ENCODE measurements at regions not wholly inside any gene's neighbourhood (a gene's known extent, or its start where the extent isn't known, plus 50 kb on each side); places are given as distances from the start of the nearest gene placed in this dataset.
"Not testable (repeated sequence)": the region's sequence is repeated elsewhere in the genome, so short reads cannot be mapped to it uniquely, and the experiment has no call there.

DNA sequence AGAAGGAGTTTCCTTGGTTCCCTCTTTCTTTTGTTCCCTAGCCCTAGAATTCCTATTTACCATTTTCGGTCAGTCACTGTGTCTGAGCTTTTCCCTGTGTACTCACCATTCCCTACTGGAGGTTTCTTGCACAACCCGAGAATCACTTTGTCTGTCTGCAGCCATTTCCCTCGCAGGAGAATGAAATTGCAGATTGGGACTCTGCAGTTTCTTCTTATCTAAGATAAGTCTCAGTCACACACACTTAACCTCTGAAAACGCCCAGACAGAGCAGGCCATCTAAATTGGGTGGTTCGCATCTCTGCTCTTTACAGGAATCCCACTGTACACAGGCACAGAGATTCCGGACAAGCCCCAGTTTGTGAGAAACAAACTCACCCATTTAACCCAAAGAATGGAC lies 58.6 kb upstream of the CNTNAP2 start:
- Mint-ChIP-seq H3K4me3 (ENCODE audit: unreplicated experiment) (no peak overlapping the region), H3K4me1 (ENCODE audit: unreplicated experiment) (no peaks in the 10 kb centered on the region), H3K27ac (ENCODE audit: unreplicated experiment) (no peak overlapping the region), H3K9me3 (ENCODE audit: unreplicated experiment) (peaks cover 39% of the 10 kb centered on the region), H3K36me3 (ENCODE audit: unreplicated experiment) (no peaks in the 10 kb centered on the region), H3K27me3 (ENCODE audit: unreplicated experiment) (no peaks in the 10 kb centered on the region)
- no peak for TF ChIP-seq CTCF (IDR thresholded peaks at IDR 0.05)
- no peak for DNase-seq (ENCODE audit: extremely low spot score, unreplicated experiment)

DNA sequence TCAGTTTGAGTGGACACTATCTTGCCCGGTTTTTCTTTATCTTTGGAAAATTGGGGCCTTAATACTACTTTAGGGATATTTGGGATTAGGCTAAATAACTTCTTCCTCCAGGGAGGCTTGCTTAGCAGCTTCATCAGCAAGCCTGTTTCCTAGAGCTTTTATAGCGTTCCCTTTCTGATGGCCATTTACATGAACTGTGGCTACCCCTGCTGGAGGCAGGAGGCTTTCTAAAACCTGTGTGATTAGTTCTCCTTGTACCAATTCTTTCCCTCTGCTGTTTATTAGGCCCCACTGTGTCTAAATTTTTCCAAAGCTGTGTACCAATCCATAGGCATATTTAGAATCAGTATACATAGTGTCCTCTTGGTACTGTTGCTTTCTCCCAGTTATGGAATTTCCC lies 61.7 kb upstream of the CNTNAP2 start:
- TF ChIP-seq CTCF (IDR thresholded peaks at IDR 0.05), result no peak
- Mint-ChIP-seq H3K27me3 (ENCODE audit: unreplicated experiment) (no peaks in the 10 kb centered on the region), H3K36me3 (ENCODE audit: unreplicated experiment) (no peaks in the 10 kb centered on the region), H3K27ac (ENCODE audit: unreplicated experiment) (no peak overlapping the region), H3K4me1 (ENCODE audit: unreplicated experiment) (no peaks in the 10 kb centered on the region), H3K4me3 (ENCODE audit: unreplicated experiment) (no peak overlapping the region), H3K9me3 (ENCODE audit: unreplicated experiment) (peaks cover 40% of the 10 kb centered on the region)
- DNase-seq (ENCODE audit: extremely low spot score, unreplicated experiment), result no peak

DNA sequence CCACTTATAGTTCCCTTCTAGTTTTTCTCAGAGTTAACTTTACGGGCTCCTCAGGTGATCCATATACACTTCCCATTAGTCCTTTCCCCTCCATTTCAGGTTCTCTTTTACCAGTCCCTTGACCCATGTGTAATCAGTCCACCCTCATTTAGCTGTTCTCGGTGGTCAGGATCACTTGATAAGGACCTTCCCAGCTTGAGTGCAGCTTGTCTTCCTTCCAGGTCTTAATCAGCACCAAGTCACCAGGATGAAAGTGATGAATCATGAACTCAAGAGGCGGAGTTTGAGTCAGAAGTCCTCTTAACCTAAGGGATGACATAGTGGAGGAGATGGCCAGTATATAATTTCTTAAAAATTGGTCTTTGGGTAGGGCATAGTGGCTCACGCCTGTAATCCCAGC lies 63.1 kb upstream of the CNTNAP2 start:
- no peak for TF ChIP-seq CTCF (IDR thresholded peaks at IDR 0.05)
- no peaks in the 10 kb centered on the region for H3K36me3 Mint-ChIP-seq (ENCODE audit: unreplicated experiment)
- H3K9me3 Mint-ChIP-seq (ENCODE audit: unreplicated experiment), result peaks cover 44% of the 10 kb centered on the region
- no peak for DNase-seq (ENCODE audit: extremely low spot score, unreplicated experiment)
- H3K4me1 Mint-ChIP-seq (ENCODE audit: unreplicated experiment), result no peaks in the 10 kb centered on the region
- no peaks in the 10 kb centered on the region for H3K27me3 Mint-ChIP-seq (ENCODE audit: unreplicated experiment)
- H3K4me3 Mint-ChIP-seq (ENCODE audit: unreplicated experiment), result no peak overlapping the region
- no peak overlapping the region for H3K27ac Mint-ChIP-seq (ENCODE audit: unreplicated experiment)

GRCh38 chr7:146043310-146043709 lies 73.3 kb upstream of the CNTNAP2 start:
- H3K4me1 Mint-ChIP-seq (ENCODE audit: unreplicated experiment); H3K27me3 Mint-ChIP-seq (ENCODE audit: unreplicated experiment); H3K4me3 Mint-ChIP-seq (ENCODE audit: unreplicated experiment); H3K36me3 Mint-ChIP-seq (ENCODE audit: unreplicated experiment); DNase-seq (ENCODE audit: extremely low spot score, unreplicated experiment); H3K27ac Mint-ChIP-seq (ENCODE audit: unreplicated experiment): not testable (repeated sequence)
- H3K9me3 Mint-ChIP-seq (ENCODE audit: unreplicated experiment), result peaks cover 15% of the 10 kb centered on the region

DNA sequence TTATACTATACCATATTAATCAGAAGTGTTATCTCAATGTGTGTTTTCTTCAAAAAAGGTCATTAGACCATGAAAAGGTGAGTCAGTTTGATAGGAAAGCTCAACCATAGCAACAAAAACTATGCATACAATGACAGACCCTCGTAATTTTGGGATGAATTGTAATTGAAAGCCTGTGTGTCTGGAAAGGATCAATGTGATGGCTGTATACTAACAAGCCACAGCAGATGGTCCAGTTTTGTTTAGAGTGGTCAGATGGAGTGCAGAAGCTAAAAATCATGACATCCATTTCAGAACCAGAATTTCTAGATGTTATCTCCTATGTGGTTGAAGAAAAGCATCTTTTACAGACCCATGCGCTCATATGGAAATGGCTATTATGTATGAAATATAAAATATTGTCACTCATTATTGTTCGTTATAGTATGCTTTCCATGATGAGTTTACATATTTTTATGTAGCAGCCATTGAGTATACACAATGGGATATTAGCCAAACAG lies 88.3 kb upstream of the CNTNAP2 start:
- Mint-ChIP-seq H3K27me3 (ENCODE audit: unreplicated experiment) (no peaks in the 10 kb centered on the region), H3K36me3 (ENCODE audit: unreplicated experiment) (no peaks in the 10 kb centered on the region), H3K4me1 (ENCODE audit: unreplicated experiment) (no peaks in the 10 kb centered on the region), H3K9me3 (ENCODE audit: unreplicated experiment) (peaks cover 27% of the 10 kb centered on the region), H3K4me3 (ENCODE audit: unreplicated experiment) (no peak overlapping the region), H3K27ac (ENCODE audit: unreplicated experiment) (no peak overlapping the region)
- no peak for TF ChIP-seq CTCF (IDR thresholded peaks at IDR 0.05)
- DNase-seq (ENCODE audit: extremely low spot score, unreplicated experiment), result no peak

GRCh38 chr7:146027243-146027642 lies 89.4 kb upstream of the CNTNAP2 start:
- H3K9me3 Mint-ChIP-seq (ENCODE audit: unreplicated experiment), result peaks cover 25% of the 10 kb centered on the region
- no peak for TF ChIP-seq CTCF (IDR thresholded peaks at IDR 0.05)
- no peak for DNase-seq (ENCODE audit: extremely low spot score, unreplicated experiment)
- no peaks in the 10 kb centered on the region for H3K4me1 Mint-ChIP-seq (ENCODE audit: unreplicated experiment)
- no peaks in the 10 kb centered on the region for H3K36me3 Mint-ChIP-seq (ENCODE audit: unreplicated experiment)
- no peak overlapping the region for H3K27ac Mint-ChIP-seq (ENCODE audit: unreplicated experiment)
- no peak overlapping the region for H3K4me3 Mint-ChIP-seq (ENCODE audit: unreplicated experiment)
- H3K27me3 Mint-ChIP-seq (ENCODE audit: unreplicated experiment), result no peaks in the 10 kb centered on the region

Data from osteocyte (in vitro differentiated cells).